ENCODE measurements at regions not wholly inside any gene's neighbourhood (a gene's known extent, or its start where the extent isn't known, plus 50 kb on each side); places are given as distances from the start of the nearest gene placed in this dataset.

GRCh38 chr22:49147171-49147570, 680.5 kb downstream of the BRD1 start:
- TF ChIP-seq POLR2AphosphoS5 (IDR thresholded peaks at IDR 0.05; ENCODE audit: low read depth) (no peak), GABPA (IDR thresholded peaks at IDR 0.05; ENCODE audit: low read depth) (no peak), SPI1 (IDR thresholded peaks at IDR 0.05; ENCODE audit: borderline replicate concordance, low read depth) (no peak), CTCF (IDR thresholded peaks at IDR 0.05; ENCODE audit: insufficient read depth, low read length) (no peak), REST (IDR thresholded peaks at IDR 0.05; ENCODE audit: insufficient replicate concordance, low read depth) (no peak)
- H3K27ac ChIP-seq (replicated peaks): no peak overlapping the region
- H3K27me3 ChIP-seq (ENCODE audit: insufficient read depth, poor library complexity, severe bottlenecking): no peaks in the 10 kb centered on the region
- no peak overlapping the region for H3K4me3 ChIP-seq (replicated peaks; ENCODE audit: insufficient read depth, low read length)
- no peak for DNase-seq (ENCODE audit: low read depth in 1 of 2, low spot score in 1 of 2)

GRCh38 chr22:49146511-49146910, 681.2 kb downstream of the BRD1 start:
- no peak for DNase-seq (ENCODE audit: low read depth in 1 of 2, low spot score in 1 of 2)
- no peak overlapping the region for H3K4me3 ChIP-seq (replicated peaks; ENCODE audit: insufficient read depth, low read length)
- H3K27me3 ChIP-seq (ENCODE audit: insufficient read depth, poor library complexity, severe bottlenecking): no peaks in the 10 kb centered on the region
- H3K27ac ChIP-seq (replicated peaks): no peak overlapping the region
- TF ChIP-seq CTCF (IDR thresholded peaks at IDR 0.05; ENCODE audit: insufficient read depth, low read length) (no peak), POLR2AphosphoS5 (IDR thresholded peaks at IDR 0.05; ENCODE audit: low read depth) (no peak), GABPA (IDR thresholded peaks at IDR 0.05; ENCODE audit: low read depth) (no peak), SPI1 (IDR thresholded peaks at IDR 0.05; ENCODE audit: borderline replicate concordance, low read depth) (no peak), REST (IDR thresholded peaks at IDR 0.05; ENCODE audit: insufficient replicate concordance, low read depth) (no peak)

- no peak for TF ChIP-seq POLR2AphosphoS5 (IDR thresholded peaks at IDR 0.05; ENCODE audit: low read depth)
- TF ChIP-seq CTCF (IDR thresholded peaks at IDR 0.05; ENCODE audit: insufficient read depth, low read length): no peak
- TF ChIP-seq SPI1 (IDR thresholded peaks at IDR 0.05; ENCODE audit: borderline replicate concordance, low read depth): no peak
- no peak for TF ChIP-seq GABPA (IDR thresholded peaks at IDR 0.05; ENCODE audit: low read depth)
- TF ChIP-seq REST (IDR thresholded peaks at IDR 0.05; ENCODE audit: insufficient replicate concordance, low read depth): no peak
- no peak overlapping the region for H3K4me3 ChIP-seq (replicated peaks; ENCODE audit: insufficient read depth, low read length)
- H3K27ac ChIP-seq (replicated peaks): no peak overlapping the region
- no peaks in the 10 kb centered on the region for H3K27me3 ChIP-seq (ENCODE audit: insufficient read depth, poor library complexity, severe bottlenecking)
- DNase-seq (ENCODE audit: low read depth in 1 of 2, low spot score in 1 of 2): no peak
Measured at GRCh38 chr22:49143812-49144211, 683.9 kb downstream of the BRD1 start.

Data from HL-60 (cell line).